ENCODE measurements at regions not wholly inside any gene's neighbourhood (a gene's known extent, or its start where the extent isn't known, plus 50 kb on each side); places are given as distances from the start of the nearest gene placed in this dataset.

DNA sequence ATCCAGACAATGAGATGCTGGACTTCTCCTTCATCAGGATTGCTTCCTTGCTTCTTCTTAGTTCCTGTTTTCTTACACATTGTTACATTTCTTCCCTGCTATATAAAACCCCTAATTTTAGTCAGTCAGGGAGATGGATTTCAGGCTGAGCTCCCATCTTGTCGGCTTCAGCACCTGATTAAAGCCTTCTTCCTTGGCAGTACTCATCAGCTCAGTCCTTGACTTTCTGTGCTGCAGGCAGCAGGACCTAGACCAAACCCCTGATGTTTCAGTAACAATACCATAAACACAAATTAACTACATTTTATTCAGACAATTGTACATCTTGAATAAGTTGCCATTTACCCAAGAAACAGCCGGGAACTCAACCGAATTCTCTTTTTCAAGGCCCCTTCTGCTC lies 156.4 kb upstream of the RREB1 start:
- H3F3A ChIP-seq (replicated peaks; ENCODE audit: low read depth): no peaks in the 10 kb centered on the region
- H3K9me2 ChIP-seq (ENCODE audit: insufficient read depth): no peaks in the 10 kb centered on the region
- Mint-ChIP-seq H3K36me3 (ENCODE audit: low read depth) (peaks cover 14% of the 10 kb centered on the region; the same call in 2 of the 3 replicates), H3K4me3 (no peak overlapping the region), H3K9me3 (peaks cover 20% of the 10 kb centered on the region), H3K27ac (no peak overlapping the region), H3K4me1 (peaks cover 8% of the 10 kb centered on the region), H3K27me3 (ENCODE audit: insufficient read depth, low read depth, poor library complexity) (peaks cover 4% of the 10 kb centered on the region)
- no peak for TF ChIP-seq JUNB (IDR thresholded peaks at IDR 0.05; ENCODE audit: unreplicated experiment)
- TF ChIP-seq, protein P1, sequence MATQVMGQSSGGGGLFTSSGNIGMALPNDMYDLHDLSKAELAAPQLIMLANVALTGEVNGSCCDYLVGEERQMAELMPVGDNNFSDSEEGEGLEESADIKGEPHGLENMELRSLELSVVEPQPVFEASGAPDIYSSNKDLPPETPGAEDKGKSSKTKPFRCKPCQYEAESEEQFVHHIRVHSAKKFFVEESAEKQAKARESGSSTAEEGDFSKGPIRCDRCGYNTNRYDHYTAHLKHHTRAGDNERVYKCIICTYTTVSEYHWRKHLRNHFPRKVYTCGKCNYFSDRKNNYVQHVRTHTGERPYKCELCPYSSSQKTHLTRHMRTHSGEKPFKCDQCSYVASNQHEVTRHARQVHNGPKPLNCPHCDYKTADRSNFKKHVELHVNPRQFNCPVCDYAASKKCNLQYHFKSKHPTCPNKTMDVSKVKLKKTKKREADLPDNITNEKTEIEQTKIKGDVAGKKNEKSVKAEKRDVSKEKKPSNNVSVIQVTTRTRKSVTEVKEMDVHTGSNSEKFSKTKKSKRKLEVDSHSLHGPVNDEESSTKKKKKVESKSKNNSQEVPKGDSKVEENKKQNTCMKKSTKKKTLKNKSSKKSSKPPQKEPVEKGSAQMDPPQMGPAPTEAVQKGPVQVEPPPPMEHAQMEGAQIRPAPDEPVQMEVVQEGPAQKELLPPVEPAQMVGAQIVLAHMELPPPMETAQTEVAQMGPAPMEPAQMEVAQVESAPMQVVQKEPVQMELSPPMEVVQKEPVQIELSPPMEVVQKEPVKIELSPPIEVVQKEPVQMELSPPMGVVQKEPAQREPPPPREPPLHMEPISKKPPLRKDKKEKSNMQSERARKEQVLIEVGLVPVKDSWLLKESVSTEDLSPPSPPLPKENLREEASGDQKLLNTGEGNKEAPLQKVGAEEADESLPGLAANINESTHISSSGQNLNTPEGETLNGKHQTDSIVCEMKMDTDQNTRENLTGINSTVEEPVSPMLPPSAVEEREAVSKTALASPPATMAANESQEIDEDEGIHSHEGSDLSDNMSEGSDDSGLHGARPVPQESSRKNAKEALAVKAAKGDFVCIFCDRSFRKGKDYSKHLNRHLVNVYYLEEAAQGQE (IDR thresholded peaks at IDR 0.05; ENCODE audit: unreplicated experiment): no peak
- no peak for TF ChIP-seq STAT1 (IDR thresholded peaks at IDR 0.05; ENCODE audit: unreplicated experiment)
- TF ChIP-seq, protein P2, sequence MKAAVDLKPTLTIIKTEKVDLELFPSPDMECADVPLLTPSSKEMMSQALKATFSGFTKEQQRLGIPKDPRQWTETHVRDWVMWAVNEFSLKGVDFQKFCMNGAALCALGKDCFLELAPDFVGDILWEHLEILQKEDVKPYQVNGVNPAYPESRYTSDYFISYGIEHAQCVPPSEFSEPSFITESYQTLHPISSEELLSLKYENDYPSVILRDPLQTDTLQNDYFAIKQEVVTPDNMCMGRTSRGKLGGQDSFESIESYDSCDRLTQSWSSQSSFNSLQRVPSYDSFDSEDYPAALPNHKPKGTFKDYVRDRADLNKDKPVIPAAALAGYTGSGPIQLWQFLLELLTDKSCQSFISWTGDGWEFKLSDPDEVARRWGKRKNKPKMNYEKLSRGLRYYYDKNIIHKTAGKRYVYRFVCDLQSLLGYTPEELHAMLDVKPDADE (IDR thresholded peaks at IDR 0.05): no peak
- no peak for TF ChIP-seq ZNF331 (CRISPR knock-in tag; IDR thresholded peaks at IDR 0.05; ENCODE audit: low read depth)
- TF ChIP-seq POLR2AphosphoS5 (IDR thresholded peaks at IDR 0.05; ENCODE audit: low read depth): no peak
- no peak for TF ChIP-seq ZNF114 (CRISPR knock-in tag; IDR thresholded peaks at IDR 0.05)
- no peak for TF ChIP-seq EZH2phosphoT487 (IDR thresholded peaks at IDR 0.05; ENCODE audit: unreplicated experiment)
- no peak for TF ChIP-seq EZH2 (IDR thresholded peaks at IDR 0.05; ENCODE audit: low read depth, unreplicated experiment)
- TF ChIP-seq, protein P3, sequence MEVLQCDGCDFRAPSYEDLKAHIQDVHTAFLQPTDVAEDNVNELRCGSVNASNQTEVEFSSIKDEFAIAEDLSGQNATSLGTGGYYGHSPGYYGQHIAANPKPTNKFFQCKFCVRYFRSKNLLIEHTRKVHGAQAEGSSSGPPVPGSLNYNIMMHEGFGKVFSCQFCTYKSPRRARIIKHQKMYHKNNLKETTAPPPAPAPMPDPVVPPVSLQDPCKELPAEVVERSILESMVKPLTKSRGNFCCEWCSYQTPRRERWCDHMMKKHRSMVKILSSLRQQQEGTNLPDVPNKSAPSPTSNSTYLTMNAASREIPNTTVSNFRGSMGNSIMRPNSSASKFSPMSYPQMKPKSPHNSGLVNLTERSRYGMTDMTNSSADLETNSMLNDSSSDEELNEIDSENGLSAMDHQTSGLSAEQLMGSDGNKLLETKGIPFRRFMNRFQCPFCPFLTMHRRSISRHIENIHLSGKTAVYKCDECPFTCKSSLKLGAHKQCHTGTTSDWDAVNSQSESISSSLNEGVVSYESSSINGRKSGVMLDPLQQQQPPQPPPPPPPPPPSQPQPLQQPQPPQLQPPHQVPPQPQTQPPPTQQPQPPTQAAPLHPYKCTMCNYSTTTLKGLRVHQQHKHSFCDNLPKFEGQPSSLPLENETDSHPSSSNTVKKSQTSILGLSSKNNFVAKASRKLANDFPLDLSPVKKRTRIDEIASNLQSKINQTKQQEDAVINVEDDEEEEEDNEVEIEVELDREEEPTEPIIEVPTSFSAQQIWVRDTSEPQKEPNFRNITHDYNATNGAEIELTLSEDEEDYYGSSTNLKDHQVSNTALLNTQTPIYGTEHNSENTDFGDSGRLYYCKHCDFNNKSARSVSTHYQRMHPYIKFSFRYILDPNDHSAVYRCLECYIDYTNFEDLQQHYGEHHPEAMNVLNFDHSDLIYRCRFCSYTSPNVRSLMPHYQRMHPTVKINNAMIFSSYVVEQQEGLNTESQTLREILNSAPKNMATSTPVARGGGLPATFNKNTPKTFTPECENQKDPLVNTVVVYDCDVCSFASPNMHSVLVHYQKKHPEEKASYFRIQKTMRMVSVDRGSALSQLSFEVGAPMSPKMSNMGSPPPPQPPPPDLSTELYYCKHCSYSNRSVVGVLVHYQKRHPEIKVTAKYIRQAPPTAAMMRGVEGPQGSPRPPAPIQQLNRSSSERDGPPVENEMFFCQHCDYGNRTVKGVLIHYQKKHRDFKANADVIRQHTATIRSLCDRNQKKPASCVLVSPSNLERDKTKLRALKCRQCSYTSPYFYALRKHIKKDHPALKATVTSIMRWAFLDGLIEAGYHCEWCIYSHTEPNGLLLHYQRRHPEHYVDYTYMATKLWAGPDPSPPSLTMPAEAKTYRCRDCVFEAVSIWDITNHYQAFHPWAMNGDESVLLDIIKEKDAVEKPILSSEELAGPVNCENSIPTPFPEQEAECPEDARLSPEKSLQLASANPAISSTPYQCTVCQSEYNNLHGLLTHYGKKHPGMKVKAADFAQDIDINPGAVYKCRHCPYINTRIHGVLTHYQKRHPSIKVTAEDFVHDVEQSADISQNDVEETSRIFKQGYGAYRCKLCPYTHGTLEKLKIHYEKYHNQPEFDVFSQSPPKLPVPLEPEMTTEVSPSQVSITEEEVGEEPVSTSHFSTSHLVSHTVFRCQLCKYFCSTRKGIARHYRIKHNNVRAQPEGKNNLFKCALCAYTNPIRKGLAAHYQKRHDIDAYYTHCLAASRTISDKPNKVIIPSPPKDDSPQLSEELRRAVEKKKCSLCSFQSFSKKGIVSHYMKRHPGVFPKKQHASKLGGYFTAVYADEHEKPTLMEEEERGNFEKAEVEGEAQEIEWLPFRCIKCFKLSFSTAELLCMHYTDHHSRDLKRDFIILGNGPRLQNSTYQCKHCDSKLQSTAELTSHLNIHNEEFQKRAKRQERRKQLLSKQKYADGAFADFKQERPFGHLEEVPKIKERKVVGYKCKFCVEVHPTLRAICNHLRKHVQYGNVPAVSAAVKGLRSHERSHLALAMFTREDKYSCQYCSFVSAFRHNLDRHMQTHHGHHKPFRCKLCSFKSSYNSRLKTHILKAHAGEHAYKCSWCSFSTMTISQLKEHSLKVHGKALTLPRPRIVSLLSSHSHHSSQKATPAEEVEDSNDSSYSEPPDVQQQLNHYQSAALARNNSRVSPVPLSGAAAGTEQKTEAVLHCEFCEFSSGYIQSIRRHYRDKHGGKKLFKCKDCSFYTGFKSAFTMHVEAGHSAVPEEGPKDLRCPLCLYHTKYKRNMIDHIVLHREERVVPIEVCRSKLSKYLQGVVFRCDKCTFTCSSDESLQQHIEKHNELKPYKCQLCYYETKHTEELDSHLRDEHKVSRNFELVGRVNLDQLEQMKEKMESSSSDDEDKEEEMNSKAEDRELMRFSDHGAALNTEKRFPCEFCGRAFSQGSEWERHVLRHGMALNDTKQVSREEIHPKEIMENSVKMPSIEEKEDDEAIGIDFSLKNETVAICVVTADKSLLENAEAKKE (CRISPR knock-in tag; IDR thresholded peaks at IDR 0.05): no peak
- TF ChIP-seq NANOG (IDR thresholded peaks at IDR 0.05; ENCODE audit: borderline replicate concordance): no peak
- TF ChIP-seq CREB1 (CRISPR knock-in tag; IDR thresholded peaks at IDR 0.05; ENCODE audit: low read depth): no peak
- TF ChIP-seq, protein P4, sequence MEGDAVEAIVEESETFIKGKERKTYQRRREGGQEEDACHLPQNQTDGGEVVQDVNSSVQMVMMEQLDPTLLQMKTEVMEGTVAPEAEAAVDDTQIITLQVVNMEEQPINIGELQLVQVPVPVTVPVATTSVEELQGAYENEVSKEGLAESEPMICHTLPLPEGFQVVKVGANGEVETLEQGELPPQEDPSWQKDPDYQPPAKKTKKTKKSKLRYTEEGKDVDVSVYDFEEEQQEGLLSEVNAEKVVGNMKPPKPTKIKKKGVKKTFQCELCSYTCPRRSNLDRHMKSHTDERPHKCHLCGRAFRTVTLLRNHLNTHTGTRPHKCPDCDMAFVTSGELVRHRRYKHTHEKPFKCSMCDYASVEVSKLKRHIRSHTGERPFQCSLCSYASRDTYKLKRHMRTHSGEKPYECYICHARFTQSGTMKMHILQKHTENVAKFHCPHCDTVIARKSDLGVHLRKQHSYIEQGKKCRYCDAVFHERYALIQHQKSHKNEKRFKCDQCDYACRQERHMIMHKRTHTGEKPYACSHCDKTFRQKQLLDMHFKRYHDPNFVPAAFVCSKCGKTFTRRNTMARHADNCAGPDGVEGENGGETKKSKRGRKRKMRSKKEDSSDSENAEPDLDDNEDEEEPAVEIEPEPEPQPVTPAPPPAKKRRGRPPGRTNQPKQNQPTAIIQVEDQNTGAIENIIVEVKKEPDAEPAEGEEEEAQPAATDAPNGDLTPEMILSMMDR (conservative IDR thresholded peaks at IDR 0.05; ENCODE audit: low read depth in 2 of 2): no peak
- ATAC-seq: no peak
- H3K4me1 ChIP-seq (ENCODE audit: insufficient read depth): peaks cover under 1% of the 10 kb centered on the region; the same call in 1 of the 2 replicates
- no peaks in the 10 kb centered on the region for H4K20me1 ChIP-seq (replicated peaks; ENCODE audit: insufficient read depth)
- no peaks in the 10 kb centered on the region for H3K27me3 ChIP-seq (ENCODE audit: insufficient read depth)
- H3K4me3 ChIP-seq: no peak overlapping the region
- H3K4me2 ChIP-seq: no peak overlapping the region
- no peaks in the 10 kb centered on the region for H3K36me3 ChIP-seq (ENCODE audit: insufficient read depth)
- no peak for DNase-seq (ENCODE audit: low spot score)
- no peak overlapping the region for H2AFZ ChIP-seq
- H3K27ac ChIP-seq (ENCODE audit: low read depth): no peak overlapping the region
- H3K79me2 ChIP-seq (replicated peaks; ENCODE audit: insufficient read depth): no peaks in the 10 kb centered on the region
